ENCODE measurements at regions not wholly inside any gene's neighbourhood (a gene's known extent, or its start where the extent isn't known, plus 50 kb on each side); places are given as distances from the start of the nearest gene placed in this dataset.
"Not testable (repeated sequence)": the region's sequence is repeated elsewhere in the genome, so short reads cannot be mapped to it uniquely, and the experiment has no call there.

- H3K36me3 ChIP-seq (ENCODE audit: low read depth); H3K4me1 ChIP-seq (ENCODE audit: low read depth); H3K9me3 ChIP-seq; ATAC-seq; DNase-seq; H3K4me3 ChIP-seq; intact Hi-C loops (cut with DNase I, micrococcal nuclease): not testable (repeated sequence)
Measured at GRCh38 chr1:144516172-144516571, 54.7 kb upstream of the NBPF15 start.

- H3K4me1 ChIP-seq (ENCODE audit: low read depth); ATAC-seq; H3K4me3 ChIP-seq; intact Hi-C loops (cut with DNase I, micrococcal nuclease); H3K9me3 ChIP-seq; DNase-seq; H3K36me3 ChIP-seq (ENCODE audit: low read depth): not testable (repeated sequence)
Measured at GRCh38 chr1:144516906-144517305, 55.4 kb upstream of the NBPF15 start.

GRCh38 chr1:144518439-144518838 is 57.0 kb upstream of the NBPF15 start:
- intact Hi-C loops (cut with DNase I, micrococcal nuclease): not testable (repeated sequence)

GRCh38 chr1:144519528-144520189 is 58.2 kb upstream of the NBPF15 start:
- DNase-seq; H3K4me1 ChIP-seq (ENCODE audit: low read depth); H3K36me3 ChIP-seq (ENCODE audit: low read depth); ATAC-seq; intact Hi-C loops (cut with DNase I, micrococcal nuclease); H3K4me3 ChIP-seq; H3K9me3 ChIP-seq: not testable (repeated sequence)

More at GRCh38 chr1:144518439-144518838, 57.0 kb upstream of the NBPF15 start:
- not testable (repeated sequence) for H3K9me3 ChIP-seq; H3K4me3 ChIP-seq; H3K36me3 ChIP-seq (ENCODE audit: low read depth); DNase-seq; ATAC-seq; H3K4me1 ChIP-seq (ENCODE audit: low read depth)

GRCh38 chr1:144523661-144524407 is 62.4 kb upstream of the NBPF15 start:
- intact Hi-C loops (cut with DNase I, micrococcal nuclease); H3K36me3 ChIP-seq (ENCODE audit: low read depth); H3K4me3 ChIP-seq; H3K4me1 ChIP-seq (ENCODE audit: low read depth); H3K9me3 ChIP-seq: not testable (repeated sequence)
- DNase-seq (peak; percentile 19 to 78 (median 45)), ATAC-seq (peak; percentile 92)

- intact Hi-C loops (cut with DNase I, micrococcal nuclease); H3K4me3 ChIP-seq; H3K4me1 ChIP-seq (ENCODE audit: low read depth): not testable (repeated sequence)
Measured at GRCh38 chr1:144532156-144532607, 60.5 kb upstream of the PPIAL4F start.

GRCh38 chr1:144533480-144533879 is 59.2 kb upstream of the PPIAL4F start:
- H3K9me3 ChIP-seq; DNase-seq; intact Hi-C loops (cut with DNase I, micrococcal nuclease); H3K36me3 ChIP-seq (ENCODE audit: low read depth); H3K4me1 ChIP-seq (ENCODE audit: low read depth); ATAC-seq; H3K4me3 ChIP-seq: not testable (repeated sequence)

More at GRCh38 chr1:144532156-144532607, 60.5 kb upstream of the PPIAL4F start:
- peak; percentile 55 for ATAC-seq
- H3K36me3 ChIP-seq (ENCODE audit: low read depth); H3K9me3 ChIP-seq; DNase-seq: not testable (repeated sequence)

- intact Hi-C loops (cut with DNase I, micrococcal nuclease); H3K9me3 ChIP-seq; DNase-seq; H3K4me3 ChIP-seq; H3K4me1 ChIP-seq (ENCODE audit: low read depth); H3K36me3 ChIP-seq (ENCODE audit: low read depth): not testable (repeated sequence)
- ATAC-seq: peak; percentile 10
Measured at GRCh38 chr1:144534286-144534685, 58.4 kb upstream of the PPIAL4F start.

- intact Hi-C loops (cut with DNase I, micrococcal nuclease); H3K36me3 ChIP-seq (ENCODE audit: low read depth); DNase-seq; ATAC-seq; H3K4me1 ChIP-seq (ENCODE audit: low read depth); H3K9me3 ChIP-seq; H3K4me3 ChIP-seq: not testable (repeated sequence)
Measured at GRCh38 chr1:144536677-144537076, 56.0 kb upstream of the PPIAL4F start.

GRCh38 chr1:144537234-144537633 is 55.5 kb upstream of the PPIAL4F start:
- intact Hi-C loops (cut with DNase I, micrococcal nuclease); ATAC-seq: not testable (repeated sequence)

GRCh38 chr1:144538736-144539135 is 54.0 kb upstream of the PPIAL4F start:
- intact Hi-C loops (cut with DNase I, micrococcal nuclease); H3K4me3 ChIP-seq; ATAC-seq; DNase-seq; H3K4me1 ChIP-seq (ENCODE audit: low read depth); H3K9me3 ChIP-seq; H3K36me3 ChIP-seq (ENCODE audit: low read depth): not testable (repeated sequence)

More at GRCh38 chr1:144537234-144537633, 55.5 kb upstream of the PPIAL4F start:
- not testable (repeated sequence) for H3K36me3 ChIP-seq (ENCODE audit: low read depth); DNase-seq; H3K4me1 ChIP-seq (ENCODE audit: low read depth); H3K9me3 ChIP-seq; H3K4me3 ChIP-seq

- H3K4me1 ChIP-seq (ENCODE audit: low read depth); ATAC-seq; H3K4me3 ChIP-seq; H3K36me3 ChIP-seq (ENCODE audit: low read depth); H3K9me3 ChIP-seq; intact Hi-C loops (cut with DNase I, micrococcal nuclease); DNase-seq: not testable (repeated sequence)
Measured at GRCh38 chr1:144539191-144539960, 53.3 kb upstream of the PPIAL4F start.
